ENCODE measurements at regions not wholly inside any gene's neighbourhood (a gene's known extent, or its start where the extent isn't known, plus 50 kb on each side); places are given as distances from the start of the nearest gene placed in this dataset.
A peak's percentile ranks its signal among the peaks of the same experiment; 100 is the strongest.

DNA sequence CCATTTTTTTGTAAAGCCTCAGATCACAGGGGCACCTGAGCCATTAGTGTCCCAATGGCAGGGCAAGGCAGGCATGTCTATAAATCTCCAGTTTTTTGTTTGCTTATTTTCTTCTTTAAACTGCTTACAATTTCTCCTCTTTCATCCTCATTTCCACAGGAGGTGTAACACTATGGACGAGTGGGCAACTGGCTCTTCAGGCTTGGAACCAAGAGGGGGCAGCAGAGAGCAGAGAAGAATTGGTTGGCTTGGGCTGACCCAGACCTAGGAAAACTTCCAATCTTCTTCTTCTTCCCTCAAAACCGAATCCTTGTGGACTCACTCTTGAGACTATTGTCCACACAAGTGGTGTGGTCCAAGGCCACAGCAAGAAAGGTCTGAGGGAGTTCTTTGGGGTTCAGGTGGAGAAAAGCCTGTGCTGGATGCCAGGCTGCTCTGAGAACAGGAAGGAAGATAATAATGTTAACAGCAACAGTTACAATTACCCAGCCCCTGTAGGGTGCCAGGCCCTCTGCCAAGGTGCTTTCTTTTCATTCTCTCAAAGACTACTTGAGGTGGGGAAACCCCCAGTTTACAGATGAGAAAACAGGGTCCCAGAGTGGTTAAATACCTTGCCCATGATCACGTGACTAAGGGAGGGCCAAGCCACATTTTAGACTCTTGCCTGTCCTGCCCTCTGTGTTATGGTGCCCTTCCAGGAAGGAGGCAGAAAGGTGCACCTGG is 70.7 kb upstream of the E2F8 start:
- peaks cover 4% of the 10 kb centered on the region for H3K27me3 ChIP-seq (replicated peaks; ENCODE audit: insufficient read depth)
- DNase-seq (ENCODE audit: low spot score): peak; percentile 50
- TF ChIP-seq, protein P1, sequence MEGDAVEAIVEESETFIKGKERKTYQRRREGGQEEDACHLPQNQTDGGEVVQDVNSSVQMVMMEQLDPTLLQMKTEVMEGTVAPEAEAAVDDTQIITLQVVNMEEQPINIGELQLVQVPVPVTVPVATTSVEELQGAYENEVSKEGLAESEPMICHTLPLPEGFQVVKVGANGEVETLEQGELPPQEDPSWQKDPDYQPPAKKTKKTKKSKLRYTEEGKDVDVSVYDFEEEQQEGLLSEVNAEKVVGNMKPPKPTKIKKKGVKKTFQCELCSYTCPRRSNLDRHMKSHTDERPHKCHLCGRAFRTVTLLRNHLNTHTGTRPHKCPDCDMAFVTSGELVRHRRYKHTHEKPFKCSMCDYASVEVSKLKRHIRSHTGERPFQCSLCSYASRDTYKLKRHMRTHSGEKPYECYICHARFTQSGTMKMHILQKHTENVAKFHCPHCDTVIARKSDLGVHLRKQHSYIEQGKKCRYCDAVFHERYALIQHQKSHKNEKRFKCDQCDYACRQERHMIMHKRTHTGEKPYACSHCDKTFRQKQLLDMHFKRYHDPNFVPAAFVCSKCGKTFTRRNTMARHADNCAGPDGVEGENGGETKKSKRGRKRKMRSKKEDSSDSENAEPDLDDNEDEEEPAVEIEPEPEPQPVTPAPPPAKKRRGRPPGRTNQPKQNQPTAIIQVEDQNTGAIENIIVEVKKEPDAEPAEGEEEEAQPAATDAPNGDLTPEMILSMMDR (IDR thresholded peaks at IDR 0.05): peak; percentile 37 to 66 (median 62)
- no peak for TF ChIP-seq POLR2AphosphoS5 (IDR thresholded peaks at IDR 0.05)
- 26% methylated on average over 3 of the region's 3 CpGs for WGBS
- intact Hi-C loops (cut with DNase I): loop anchor here (2.0 kb wide), 1 partner anchor 241 kb away; no protein-coding TSS in a partner anchor
- no peaks in the 10 kb centered on the region for H3K36me3 ChIP-seq
- H3K9me3 ChIP-seq: no peaks in the 10 kb centered on the region
- H3K27ac ChIP-seq: no peak overlapping the region
- no peak overlapping the region for H3K4me3 ChIP-seq
- H3K4me1 ChIP-seq (replicated peaks): no peaks in the 10 kb centered on the region

GRCh38 chr11:19307498-19307897 is 66.8 kb upstream of the E2F8 start:
- Histone ChIP-seq H3K9me3 (no peaks in the 10 kb centered on the region), H3K27me3 (replicated peaks; ENCODE audit: insufficient read depth) (peaks cover 4% of the 10 kb centered on the region), H3K4me3 (no peak overlapping the region), H3K27ac (no peak overlapping the region), H3K4me1 (replicated peaks) (no peaks in the 10 kb centered on the region), H3K36me3 (no peaks in the 10 kb centered on the region)
- 47% methylated on average over 6 of the region's 6 CpGs for WGBS
- TF ChIP-seq, protein P1 (IDR thresholded peaks at IDR 0.05): no peak
- TF ChIP-seq POLR2AphosphoS5 (IDR thresholded peaks at IDR 0.05) (no peak), POLR2A (IDR thresholded peaks at IDR 0.05) (no peak)
- DNase-seq (ENCODE audit: low spot score): no peak
- intact Hi-C loops (cut with DNase I): no loop called here

DNA sequence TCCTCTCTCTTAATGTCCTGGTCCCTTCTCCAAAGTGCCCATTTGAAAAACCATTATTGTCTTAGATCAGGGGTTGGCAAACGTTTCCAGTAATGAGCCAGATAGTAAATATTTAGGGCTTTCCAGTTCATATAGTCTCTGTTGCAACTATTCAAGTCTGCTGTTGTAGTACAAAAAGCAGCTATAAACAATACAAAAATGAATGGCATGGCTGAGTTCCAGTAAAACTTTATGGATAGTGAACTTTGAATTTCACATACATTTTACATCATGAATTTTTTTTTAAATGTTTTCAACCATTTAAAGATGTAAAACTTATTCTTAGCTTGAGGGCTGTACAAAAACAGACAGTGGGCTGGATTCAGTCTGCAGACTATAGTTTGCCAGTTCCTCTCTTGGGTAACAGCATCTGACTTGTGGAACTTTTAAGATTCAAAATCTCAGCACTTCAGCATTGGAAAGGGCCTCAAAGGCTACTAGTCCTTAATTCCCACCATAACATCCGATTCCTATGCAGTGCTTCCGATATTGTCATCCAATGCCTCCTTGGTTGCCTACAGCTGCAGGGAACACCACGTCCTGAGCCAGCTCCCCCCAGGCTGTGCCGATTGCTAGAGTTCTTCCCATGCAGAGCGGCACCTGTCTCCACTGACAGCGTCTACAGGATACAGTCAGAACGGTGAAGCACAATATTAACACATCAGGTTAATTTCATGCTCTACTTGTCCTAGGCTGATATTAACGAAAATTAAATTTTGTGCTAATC is 65.6 kb upstream of the E2F8 start:
- peaks cover 4% of the 10 kb centered on the region for H3K27me3 ChIP-seq (replicated peaks; ENCODE audit: insufficient read depth)
- TF ChIP-seq, protein P1 (IDR thresholded peaks at IDR 0.05): no peak
- TF ChIP-seq POLR2AphosphoS5 (IDR thresholded peaks at IDR 0.05) (no peak), POLR2A (IDR thresholded peaks at IDR 0.05) (no peak)
- H3K4me1 ChIP-seq (replicated peaks): no peaks in the 10 kb centered on the region
- no peak overlapping the region for H3K27ac ChIP-seq
- no peak for DNase-seq (ENCODE audit: low spot score)
- whole genome bisulfite sequencing: 71% methylated on average over 9 of the region's 9 CpGs
- H3K4me3 ChIP-seq: no peak overlapping the region
- no peaks in the 10 kb centered on the region for H3K9me3 ChIP-seq
- H3K36me3 ChIP-seq: no peaks in the 10 kb centered on the region
- intact Hi-C loops (cut with DNase I): no loop called here

- Histone ChIP-seq H3K4me3 (no peak overlapping the region), H3K27me3 (replicated peaks; ENCODE audit: insufficient read depth) (no peaks in the 10 kb centered on the region), H3K36me3 (no peaks in the 10 kb centered on the region), H3K4me1 (replicated peaks) (no peaks in the 10 kb centered on the region), H3K27ac (no peak overlapping the region), H3K9me3 (no peaks in the 10 kb centered on the region)
- 91% methylated on average over 1 of the region's 1 CpG for WGBS
- intact Hi-C loops (cut with DNase I): no loop called here
- DNase-seq (ENCODE audit: low spot score): no peak
- TF ChIP-seq, protein P1 (IDR thresholded peaks at IDR 0.05): no peak
- no peak for TF ChIP-seq POLR2A (IDR thresholded peaks at IDR 0.05)
- no peak for TF ChIP-seq POLR2AphosphoS5 (IDR thresholded peaks at IDR 0.05)
These were observed 60.6 kb upstream of the E2F8 start for GRCh38 chr11:19301361-19301760.

Measured in prostate gland (tissue), 2 donors.